ELR (cell line): ENCODE measurements at regions not wholly inside any gene's neighbourhood (a gene's known extent, or its start where the extent isn't known, plus 50 kb on each side); places are given as distances from the start of the nearest gene placed in this dataset.
"Not testable (repeated sequence)": the region's sequence is repeated elsewhere in the genome, so short reads cannot be mapped to it uniquely, and the experiment has no call there.

Experiments
- DNase-seq: peaks from one replicate; pipeline ENCODE4 v3.0.0-alpha.2; 2015; ENCODE audit warnings: low read depth

GRCh38 chr9:26789959-26790358 is 102.6 kb downstream of the CAAP1 start:
- peak; percentile 30 for DNase-seq

- no peak for DNase-seq
These were observed 106.0 kb downstream of the CAAP1 start for GRCh38 chr9:26786564-26786963.

- DNase-seq: no peak
These were observed 109.7 kb downstream of the CAAP1 start for GRCh38 chr9:26782899-26783298.

GRCh38 chr9:26781906-26782305 is 110.7 kb downstream of the CAAP1 start:
- no peak for DNase-seq

- not testable (repeated sequence) for DNase-seq
These were observed 112.3 kb downstream of the CAAP1 start for GRCh38 chr9:26780307-26780706.

GRCh38 chr9:26779062-26779461 is 113.5 kb downstream of the CAAP1 start:
- DNase-seq: peak; percentile 24

- DNase-seq: no peak
These were observed 117.2 kb downstream of the CAAP1 start for GRCh38 chr9:26775391-26775790.

- no peak for DNase-seq
These were observed 119.5 kb downstream of the CAAP1 start for GRCh38 chr9:26773056-26773455.

GRCh38 chr9:26770821-26771220 is 121.8 kb downstream of the CAAP1 start:
- no peak for DNase-seq

- no peak for DNase-seq
These were observed 124.5 kb downstream of the CAAP1 start for GRCh38 chr9:26768145-26768544.

- DNase-seq: no peak
These were observed 131.9 kb downstream of the CAAP1 start for GRCh38 chr9:26760675-26761074.

- DNase-seq: no peak
These were observed 133.9 kb downstream of the CAAP1 start for GRCh38 chr9:26758655-26759054.

- no peak for DNase-seq
These were observed 135.7 kb downstream of the CAAP1 start for GRCh38 chr9:26756881-26757280.

- DNase-seq: no peak
These were observed 137.1 kb downstream of the CAAP1 start for GRCh38 chr9:26755476-26755875.

GRCh38 chr9:26754509-26755164 is 138.0 kb downstream of the CAAP1 start:
- no peak for DNase-seq

- no peak for DNase-seq
These were observed 138.6 kb downstream of the CAAP1 start for GRCh38 chr9:26753971-26754370.

- DNase-seq: no peak
These were observed 142.4 kb downstream of the CAAP1 start for GRCh38 chr9:26750162-26750561.

- no peak for DNase-seq
These were observed 144.0 kb downstream of the CAAP1 start for GRCh38 chr9:26748449-26749058.

- DNase-seq: no peak
These were observed 145.0 kb downstream of the CAAP1 start for GRCh38 chr9:26747611-26748010.

GRCh38 chr9:26746357-26747072 is 146.1 kb downstream of the CAAP1 start:
- peak; percentile 77 for DNase-seq

- no peak for DNase-seq
These were observed 147.5 kb downstream of the CAAP1 start for GRCh38 chr9:26745111-26745510.

GRCh38 chr9:26744191-26744965 is 148.2 kb downstream of the CAAP1 start:
- DNase-seq: peak; percentile 54
